ENCODE measurements at regions not wholly inside any gene's neighbourhood (a gene's known extent, or its start where the extent isn't known, plus 50 kb on each side); places are given as distances from the start of the nearest gene placed in this dataset.
A peak's percentile ranks its signal among the peaks of the same experiment; 100 is the strongest.

GRCh38 chr5:163838738-163839137 is 333.3 kb downstream of the MAT2B start:
- no peak for DNase-seq (ENCODE audit: extremely low read depth, low read depth)
- no peak for TF ChIP-seq CTCF (IDR thresholded peaks at IDR 0.05; ENCODE audit: low read depth, low read length)

- DNase-seq (ENCODE audit: extremely low read depth, low read depth): peak; percentile 27
- no peak for TF ChIP-seq CTCF (IDR thresholded peaks at IDR 0.05; ENCODE audit: low read depth, low read length)
Observed at GRCh38 chr5:163846512-163846911, 341.1 kb downstream of the MAT2B start.

GRCh38 chr5:163855754-163856153 is 350.3 kb downstream of the MAT2B start:
- no peak for DNase-seq (ENCODE audit: extremely low read depth, low read depth)
- no peak for TF ChIP-seq CTCF (IDR thresholded peaks at IDR 0.05; ENCODE audit: low read depth, low read length)

- DNase-seq (ENCODE audit: extremely low read depth, low read depth): no peak
- no peak for TF ChIP-seq CTCF (IDR thresholded peaks at IDR 0.05; ENCODE audit: low read depth, low read length)
Observed at GRCh38 chr5:163861670-163862069, 356.3 kb downstream of the MAT2B start.

GRCh38 chr5:163867324-163867723 is 361.9 kb downstream of the MAT2B start:
- TF ChIP-seq CTCF (IDR thresholded peaks at IDR 0.05; ENCODE audit: low read depth, low read length): no peak
- no peak for DNase-seq (ENCODE audit: extremely low read depth, low read depth)

GRCh38 chr5:163867738-163868137 is 362.3 kb downstream of the MAT2B start:
- TF ChIP-seq CTCF (IDR thresholded peaks at IDR 0.05; ENCODE audit: low read depth, low read length): no peak
- DNase-seq (ENCODE audit: extremely low read depth, low read depth): no peak

GRCh38 chr5:163869581-163869980 is 364.2 kb downstream of the MAT2B start:
- TF ChIP-seq CTCF (IDR thresholded peaks at IDR 0.05; ENCODE audit: low read depth, low read length): no peak
- no peak for DNase-seq (ENCODE audit: extremely low read depth, low read depth)
